ENCODE measurements at regions not wholly inside any gene's neighbourhood (a gene's known extent, or its start where the extent isn't known, plus 50 kb on each side); places are given as distances from the start of the nearest gene placed in this dataset.

GRCh38 chr6:19380293-19380692, 456.9 kb upstream of the ID4 start:
- no peak for TF ChIP-seq CTCF (conservative IDR thresholded peaks at IDR 0.05)
- no peak for TF ChIP-seq ZFX (IDR thresholded peaks at IDR 0.05)
